Vagina (tissue), 2 donors: ENCODE measurements at regions not wholly inside any gene's neighbourhood (a gene's known extent, or its start where the extent isn't known, plus 50 kb on each side); places are given as distances from the start of the nearest gene placed in this dataset.

Source experiments
- POLR2A ChIP-seq, 2 donors: fragments of 450-650 bp; IDR thresholded peaks; one replicate each; pipeline ENCODE4 v1.6.1; 2017; ENCODE audit warnings: antibody characterized with exemption in 2 of 2, mild to moderate bottlenecking in 2 of 2, moderate library complexity in 2 of 2
- POLR2AphosphoS5 ChIP-seq, 2 donors: sonication (generic); formaldehyde crosslinking; IDR thresholded peaks; one replicate each; pipeline ENCODE4 v1.9.0; 2017; ENCODE audit warnings: antibody characterized with exemption in 2 of 2, mild to moderate bottlenecking in 2 of 2, low read depth in 1 of 2; ENCODE audit not compliant: insufficient read depth in 1 of 2
- TF ChIP-seq, protein P1 (sequence below), 3 experiments: fragments of 450-650 bp in 2 of 3; fragments of 200-600 bp in 1 of 3; sonication (generic) in 1 of 3; IDR thresholded peaks; one replicate each; pipeline ENCODE4 v1.5.1; 2017 to 2019; ENCODE audit warnings: antibody characterized with exemption in 3 of 3, mild to moderate bottlenecking in 2 of 3, moderate library complexity in 2 of 3

DNA sequence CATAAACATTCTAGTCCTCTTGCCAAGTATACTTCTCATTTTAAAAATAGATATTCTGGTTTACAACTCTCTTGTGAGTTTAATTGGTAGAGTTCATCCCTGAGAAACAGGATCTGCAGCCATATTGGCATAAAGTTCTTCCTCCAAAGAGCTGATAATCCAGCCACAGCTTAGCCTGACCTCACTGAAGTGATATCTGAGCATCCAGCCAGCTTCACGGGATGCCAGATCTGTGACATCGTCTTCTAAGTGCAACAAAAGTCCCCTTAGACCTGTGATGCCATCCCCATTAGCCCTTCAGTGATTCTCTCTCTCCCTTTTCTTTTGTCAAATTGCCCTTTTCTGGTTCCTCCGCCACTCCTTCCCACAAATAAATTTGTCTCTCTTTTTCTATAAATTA lies 180.6 kb upstream of the STXBP5 start:
- TF ChIP-seq POLR2A (IDR thresholded peaks at IDR 0.05), result no peak
- TF ChIP-seq, protein P1, sequence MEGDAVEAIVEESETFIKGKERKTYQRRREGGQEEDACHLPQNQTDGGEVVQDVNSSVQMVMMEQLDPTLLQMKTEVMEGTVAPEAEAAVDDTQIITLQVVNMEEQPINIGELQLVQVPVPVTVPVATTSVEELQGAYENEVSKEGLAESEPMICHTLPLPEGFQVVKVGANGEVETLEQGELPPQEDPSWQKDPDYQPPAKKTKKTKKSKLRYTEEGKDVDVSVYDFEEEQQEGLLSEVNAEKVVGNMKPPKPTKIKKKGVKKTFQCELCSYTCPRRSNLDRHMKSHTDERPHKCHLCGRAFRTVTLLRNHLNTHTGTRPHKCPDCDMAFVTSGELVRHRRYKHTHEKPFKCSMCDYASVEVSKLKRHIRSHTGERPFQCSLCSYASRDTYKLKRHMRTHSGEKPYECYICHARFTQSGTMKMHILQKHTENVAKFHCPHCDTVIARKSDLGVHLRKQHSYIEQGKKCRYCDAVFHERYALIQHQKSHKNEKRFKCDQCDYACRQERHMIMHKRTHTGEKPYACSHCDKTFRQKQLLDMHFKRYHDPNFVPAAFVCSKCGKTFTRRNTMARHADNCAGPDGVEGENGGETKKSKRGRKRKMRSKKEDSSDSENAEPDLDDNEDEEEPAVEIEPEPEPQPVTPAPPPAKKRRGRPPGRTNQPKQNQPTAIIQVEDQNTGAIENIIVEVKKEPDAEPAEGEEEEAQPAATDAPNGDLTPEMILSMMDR (IDR thresholded peaks at IDR 0.05), result no peak
- TF ChIP-seq POLR2AphosphoS5 (IDR thresholded peaks at IDR 0.05; ENCODE audit: insufficient read depth in 1 of 2, low read depth in 1 of 2), result no peak
